Brain microvascular endothelial cell (primary cell): ENCODE measurements at regions not wholly inside any gene's neighbourhood (a gene's known extent, or its start where the extent isn't known, plus 50 kb on each side); places are given as distances from the start of the nearest gene placed in this dataset.

Experiments used
- DNase-seq: peaks from one replicate; pipeline ENCODE4 v3.0.0-alpha.2; 2020
- H3K27ac ChIP-seq: fragments of 250-450 bp; sonication (Bioruptor Pico); 2 replicates; pipeline ENCODE4 v1.5.1; 2020; ENCODE audit warnings: mild to moderate bottlenecking, moderate library complexity
- H3K27me3 ChIP-seq: fragments of 250-450 bp; sonication (Bioruptor Pico); replicated peaks from 2 replicates; pipeline ENCODE4 v1.5.1; 2020; ENCODE audit warnings: mild to moderate bottlenecking
- H3K36me3 ChIP-seq: fragments of 250-450 bp; sonication (Bioruptor Pico); replicated peaks from 2 replicates; pipeline ENCODE4 v1.5.1; 2020; ENCODE audit warnings: mild to moderate bottlenecking
- H3K4me3 ChIP-seq: 2 replicates; pipeline ENCODE4 v1.5.1; 2011; ENCODE audit warnings: low read depth, mild to moderate bottlenecking, control low read depth, low read length, moderate library complexity
- CTCF ChIP-seq: IDR thresholded peaks from 2 replicates; pipeline ENCODE4 v1.5.1; 2011; ENCODE audit warnings: low read depth, mild to moderate bottlenecking, moderate library complexity, low read length, control low read depth, inconsistent platforms; ENCODE audit errors: missing control alignments
- in situ Hi-C: cut with HindIII; loops from 2 replicates; pipeline ENCODE4 v1.10.0; 2017; ENCODE audit warnings: low sequenced_read_pairs, low pct_ligation_motif_present

DNA sequence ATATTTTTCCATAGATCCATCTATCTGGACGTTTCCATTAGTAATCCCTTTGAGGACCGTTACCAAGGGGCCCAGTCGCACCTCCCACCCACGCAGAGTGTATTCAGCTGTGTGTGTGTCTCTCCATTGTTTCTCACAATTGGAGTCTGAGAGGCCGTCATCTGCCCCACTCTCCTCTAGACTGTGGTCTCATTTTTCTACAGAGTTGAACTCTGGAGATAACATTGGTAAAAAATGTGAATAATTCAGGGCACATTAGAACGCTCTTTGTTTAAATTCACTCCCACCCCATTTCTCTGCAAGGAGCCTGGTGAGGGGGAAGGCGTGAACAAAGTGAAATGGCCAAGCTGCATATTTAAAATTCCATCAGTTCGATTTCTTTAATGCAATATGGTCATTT, 333.1 kb upstream of the MAF start:
- Histone ChIP-seq H3K27ac (no peak overlapping the region), H3K27me3 (no peaks in the 10 kb centered on the region), H3K4me3 (no peak overlapping the region), H3K36me3 (no peaks in the 10 kb centered on the region)
- no peak for DNase-seq
- in situ Hi-C loops, result no loop called here
- no peak for TF ChIP-seq CTCF

DNA sequence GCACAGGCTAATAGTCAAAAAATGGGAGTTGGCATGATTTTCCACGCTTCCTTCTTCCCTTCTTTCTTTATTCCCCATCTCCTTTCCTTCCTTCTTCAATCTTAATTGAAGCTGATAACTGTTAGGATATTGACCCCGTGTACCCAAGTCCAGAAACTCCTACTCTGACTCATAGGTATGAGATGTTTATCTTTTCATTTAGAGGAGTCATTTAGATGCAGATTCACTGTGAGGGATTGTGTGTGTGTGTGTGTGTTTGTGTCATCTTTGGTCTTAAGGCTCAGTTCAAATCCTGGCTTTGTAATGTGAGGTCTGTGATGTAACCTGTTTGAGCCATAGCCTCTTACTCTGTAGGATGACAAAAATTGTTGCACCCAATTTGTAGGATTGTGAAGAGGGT, 332.0 kb upstream of the MAF start:
- TF ChIP-seq CTCF, result no peak
- H3K27ac ChIP-seq, result no peak overlapping the region
- no peak overlapping the region for H3K4me3 ChIP-seq
- H3K27me3 ChIP-seq, result no peaks in the 10 kb centered on the region
- in situ Hi-C loops, result no loop called here
- H3K36me3 ChIP-seq, result no peaks in the 10 kb centered on the region
- peak; percentile 49 for DNase-seq

- TF ChIP-seq CTCF, result no peak
- H3K36me3 ChIP-seq, result no peaks in the 10 kb centered on the region
- DNase-seq, result no peak
- no peaks in the 10 kb centered on the region for H3K27me3 ChIP-seq
- H3K4me3 ChIP-seq, result no peak overlapping the region
- no peak overlapping the region for H3K27ac ChIP-seq
- in situ Hi-C loops, result no loop called here
These were observed 331.2 kb upstream of the MAF start for GRCh38 chr16:79931721-79932120.

GRCh38 chr16:79929260-79929965, 328.9 kb upstream of the MAF start:
- no peak for TF ChIP-seq CTCF
- DNase-seq, result no peak
- in situ Hi-C loops, result no loop called here
- Histone ChIP-seq H3K27ac (no peak overlapping the region), H3K36me3 (no peaks in the 10 kb centered on the region), H3K4me3 (no peak overlapping the region), H3K27me3 (no peaks in the 10 kb centered on the region)

DNA sequence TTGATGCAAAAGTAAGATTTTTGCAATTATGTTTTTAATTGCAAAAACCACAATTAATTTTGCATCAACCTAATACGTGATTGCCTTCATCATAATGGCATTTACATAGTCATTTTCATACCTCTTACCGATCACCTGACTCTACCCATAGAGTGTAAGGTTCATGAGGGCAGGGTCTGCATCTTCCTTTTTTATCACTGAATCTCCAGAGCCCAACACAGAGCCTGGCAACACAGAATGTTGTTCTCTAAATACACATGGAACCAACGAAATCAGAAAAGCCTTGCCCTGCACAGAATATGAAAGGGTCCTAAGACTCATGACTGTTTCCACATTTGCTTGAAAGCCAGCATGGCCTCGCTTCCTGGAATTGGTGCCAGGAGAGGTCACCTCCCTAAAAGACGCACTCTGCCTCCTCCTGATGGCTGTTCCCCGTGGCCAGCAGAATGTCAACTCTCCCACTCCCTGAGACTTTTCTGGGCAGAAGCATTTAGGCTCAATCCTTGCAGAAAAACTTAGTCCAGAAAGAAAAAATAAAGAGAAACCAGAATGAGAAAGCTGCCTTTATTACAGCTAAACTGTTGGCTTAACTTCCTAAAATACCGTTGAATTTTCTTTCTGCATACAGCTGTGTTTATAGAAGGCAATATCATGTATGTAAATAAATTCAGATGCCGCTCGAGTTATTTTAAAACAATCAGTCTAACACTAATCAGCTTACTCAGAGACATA, 327.8 kb upstream of the MAF start:
- no peak overlapping the region for H3K4me3 ChIP-seq
- H3K27me3 ChIP-seq, result no peaks in the 10 kb centered on the region
- no peak for TF ChIP-seq CTCF
- no peak for DNase-seq
- no peak overlapping the region for H3K27ac ChIP-seq
- in situ Hi-C loops, result no loop called here
- no peaks in the 10 kb centered on the region for H3K36me3 ChIP-seq
